GM11168 (cell line): ENCODE measurements at regions not wholly inside any gene's neighbourhood (a gene's known extent, or its start where the extent isn't known, plus 50 kb on each side); places are given as distances from the start of the nearest gene placed in this dataset.
"Not testable (repeated sequence)": the region's sequence is repeated elsewhere in the genome, so short reads cannot be mapped to it uniquely, and the experiment has no call there.

ENCODE experiments used
- in situ Hi-C: fragments of 300-500 bp; cut with MboI; formaldehyde crosslinking; loops from one replicate; pipeline ENCODE4 v1.12.0; 2022; ENCODE audit warnings: low sequenced_read_pairs; ENCODE audit not compliant: unreplicated experiment

GRCh38 chr16:5916711-5917191 is 819.2 kb upstream of the EEF2KMT start:
- in situ Hi-C loops, result no loop called here

DNA sequence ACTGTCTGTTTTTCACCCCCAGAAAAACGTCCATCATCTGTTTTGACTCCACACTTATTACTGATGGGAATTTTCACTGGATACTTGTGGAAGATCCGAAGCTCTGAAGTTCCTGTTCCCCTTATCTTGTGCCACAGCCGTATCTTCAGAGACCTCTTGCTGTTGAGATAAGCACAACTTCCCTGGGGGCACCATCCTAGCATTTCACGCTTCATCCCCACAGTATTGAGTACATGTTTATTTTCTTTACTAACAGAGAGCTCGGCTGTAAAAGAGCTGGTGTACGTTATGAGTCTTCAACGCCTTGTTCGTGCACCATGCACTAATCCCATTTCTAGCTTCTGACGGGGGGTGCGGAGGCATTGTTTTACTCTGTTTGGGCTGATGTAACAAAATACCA is 813.6 kb upstream of the EEF2KMT start:
- in situ Hi-C loops, result no loop called here

DNA sequence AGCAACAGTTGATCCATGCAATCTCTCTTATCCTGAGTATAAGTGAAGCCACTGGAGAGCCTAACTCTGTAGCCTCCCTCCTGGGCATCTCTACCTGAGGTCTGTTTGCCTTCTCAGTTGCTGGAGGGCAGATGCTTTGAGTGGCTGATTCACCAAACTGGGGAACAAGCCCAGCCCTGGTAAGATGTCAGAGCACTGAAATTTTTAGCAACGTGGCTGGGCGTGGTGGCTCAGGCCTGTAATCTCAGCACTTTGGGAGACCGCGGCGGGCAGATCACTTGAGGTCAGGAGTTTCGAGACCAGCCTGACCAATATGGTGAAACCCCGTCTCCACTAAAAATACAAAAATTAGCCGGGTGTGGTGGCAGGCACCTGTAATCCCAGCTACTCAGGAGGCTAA is 812.0 kb upstream of the EEF2KMT start:
- in situ Hi-C loops, result not testable (repeated sequence)

DNA sequence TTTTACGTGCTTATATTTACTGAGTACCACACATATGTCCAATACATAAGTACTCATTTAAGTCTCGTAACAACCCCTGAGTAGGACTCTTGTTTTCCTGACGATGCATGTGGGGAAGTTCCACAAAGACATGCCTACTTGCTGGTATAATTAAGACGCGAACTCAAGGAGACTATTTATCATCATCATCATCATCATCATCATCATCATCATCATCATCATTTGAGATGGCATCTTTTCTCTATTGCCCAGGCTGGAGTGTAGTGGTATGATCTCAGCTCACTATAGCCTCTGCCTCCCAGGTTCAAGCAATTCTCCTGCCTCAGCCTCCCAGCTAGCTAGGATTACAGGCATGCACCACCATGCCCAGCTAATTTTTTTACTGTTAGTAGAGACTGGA is 809.9 kb upstream of the EEF2KMT start:
- in situ Hi-C loops, result no loop called here

- in situ Hi-C loops, result no loop called here
Measured at GRCh38 chr16:5906351-5906750, 808.8 kb upstream of the EEF2KMT start.

GRCh38 chr16:5905935-5906334 is 808.3 kb upstream of the EEF2KMT start:
- in situ Hi-C loops, result no loop called here

GRCh38 chr16:5903832-5904231 is 806.2 kb upstream of the EEF2KMT start:
- in situ Hi-C loops, result no loop called here

DNA sequence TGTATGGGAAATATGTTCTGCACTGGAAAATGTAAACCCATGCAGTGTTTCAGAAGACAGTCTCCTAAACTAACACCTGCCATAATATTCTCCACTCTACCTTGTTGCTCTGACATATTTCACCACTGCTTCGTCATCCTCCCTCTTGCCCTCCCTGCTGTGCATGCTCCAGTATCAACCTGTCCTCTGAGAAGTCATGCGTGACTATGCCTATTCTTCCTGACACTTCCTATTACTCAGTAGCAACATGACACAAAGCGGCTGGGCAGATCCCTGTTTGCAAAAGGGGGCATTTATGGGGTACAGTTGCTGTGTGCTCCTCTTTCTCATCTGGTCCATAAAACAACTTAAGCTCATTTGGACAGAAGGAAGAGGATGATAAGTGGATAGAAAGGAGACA is 805.6 kb upstream of the EEF2KMT start:
- in situ Hi-C loops, result no loop called here

- in situ Hi-C loops, result no loop called here
Measured at GRCh38 chr16:5900046-5900445, 802.5 kb upstream of the EEF2KMT start.

DNA sequence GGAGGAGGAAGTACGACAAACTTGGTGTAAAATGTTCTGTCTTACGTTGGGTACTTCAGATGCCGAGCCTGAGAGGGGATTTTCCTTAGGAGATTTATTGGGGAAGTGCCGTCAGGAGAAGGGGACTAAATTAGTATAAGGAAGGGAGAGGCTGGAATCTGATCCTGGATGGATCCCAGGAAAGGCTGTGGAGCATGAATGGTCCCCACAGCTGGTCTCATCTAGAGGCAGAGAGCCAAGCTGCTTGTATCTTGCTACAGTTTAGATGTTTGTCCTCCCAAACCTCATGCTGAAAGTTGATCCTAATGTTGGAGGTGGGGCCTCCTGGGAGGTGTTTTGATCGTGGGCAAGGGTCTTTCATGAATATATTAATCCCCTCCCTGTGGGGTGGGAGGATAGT is 798.4 kb upstream of the EEF2KMT start:
- in situ Hi-C loops, result no loop called here

GRCh38 chr16:5895137-5895536 is 797.5 kb upstream of the EEF2KMT start:
- in situ Hi-C loops, result no loop called here

- in situ Hi-C loops, result no loop called here
Measured at GRCh38 chr16:5891296-5891695, 793.7 kb upstream of the EEF2KMT start.

DNA sequence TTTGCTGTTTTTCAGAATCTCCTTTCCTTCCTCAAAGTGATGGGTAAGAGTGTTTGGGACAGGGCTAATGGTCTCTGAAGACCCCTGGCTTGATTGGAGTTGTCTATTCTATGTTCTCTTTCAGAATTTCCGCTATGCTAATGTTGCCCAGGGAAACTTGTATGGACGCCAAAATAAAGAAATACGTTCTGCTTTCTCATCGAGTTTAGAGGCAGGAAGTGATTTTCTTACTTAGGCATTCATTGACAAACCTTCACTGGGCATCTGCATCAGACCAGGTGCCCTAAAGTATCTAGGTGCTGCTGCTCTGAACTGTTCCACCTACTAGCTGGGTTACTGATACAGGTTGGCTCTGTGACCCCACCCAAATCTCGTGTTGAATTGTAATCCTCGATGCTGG is 787.9 kb upstream of the EEF2KMT start:
- in situ Hi-C loops, result no loop called here

DNA sequence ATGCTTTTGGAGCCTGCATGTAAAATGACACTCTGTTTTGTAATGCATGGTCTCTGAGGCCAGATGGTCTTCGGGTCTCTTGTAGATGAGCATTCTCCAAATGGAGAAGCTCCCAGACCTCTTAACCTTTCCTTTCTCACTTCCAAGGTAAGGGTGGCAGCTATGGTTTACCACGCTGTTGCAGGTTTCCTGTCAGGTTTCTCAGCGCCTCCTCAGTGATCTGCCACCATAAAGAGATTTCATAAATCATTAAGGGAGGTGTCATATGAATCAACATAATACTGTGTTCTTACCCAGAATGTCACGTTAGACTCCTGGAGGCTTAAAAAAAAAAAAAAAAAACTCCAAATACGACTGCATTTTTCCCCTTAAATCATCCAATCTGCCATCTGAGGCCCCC is 787.4 kb upstream of the EEF2KMT start:
- in situ Hi-C loops, result no loop called here

GRCh38 chr16:5884339-5884738 is 786.7 kb upstream of the EEF2KMT start:
- in situ Hi-C loops, result no loop called here

DNA sequence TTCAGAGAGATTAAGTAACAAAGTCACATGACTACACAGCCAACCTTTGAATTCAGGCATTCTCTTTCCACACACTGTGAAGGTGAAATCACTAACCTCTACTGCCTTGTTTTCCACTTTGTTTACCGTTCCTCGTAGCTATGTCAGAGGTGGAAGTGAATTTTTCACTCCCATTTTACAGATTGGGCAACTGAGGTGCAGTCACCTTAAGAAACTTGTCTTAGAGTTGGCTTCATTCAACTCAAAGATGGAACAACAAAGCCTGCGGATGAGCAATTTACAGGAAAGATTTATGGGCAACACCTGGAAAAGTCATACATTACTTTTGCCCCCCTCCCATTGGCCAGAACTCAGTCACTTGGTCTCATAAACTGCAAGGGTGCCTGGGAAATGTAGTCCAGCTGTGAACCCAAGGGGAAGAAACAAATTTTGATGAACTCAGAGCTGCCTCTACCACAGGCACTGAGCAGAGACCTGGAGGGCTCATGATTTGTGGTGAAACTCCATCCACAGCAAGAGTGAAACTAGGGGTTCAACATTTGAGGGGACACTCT is 784.6 kb upstream of the EEF2KMT start:
- in situ Hi-C loops, result no loop called here

DNA sequence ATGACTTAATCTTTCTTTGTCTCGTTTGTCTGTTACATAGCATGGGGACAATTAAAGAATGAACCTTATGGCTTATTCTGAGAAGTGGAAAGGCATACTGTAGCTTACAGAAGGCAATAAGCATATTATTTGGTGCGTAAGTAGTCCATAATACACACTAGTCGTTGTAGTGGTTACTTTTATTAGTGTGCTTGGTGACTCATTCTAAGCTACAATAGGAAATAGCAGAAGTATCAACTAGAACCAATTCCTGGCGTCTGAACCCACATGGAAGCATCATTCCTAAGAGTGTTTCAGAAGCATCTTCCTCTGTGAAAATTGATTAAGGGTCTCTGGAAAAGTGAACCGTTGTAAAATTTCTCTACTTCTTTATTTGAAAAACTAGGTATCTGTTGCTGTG is 777.8 kb upstream of the EEF2KMT start:
- in situ Hi-C loops, result no loop called here

DNA sequence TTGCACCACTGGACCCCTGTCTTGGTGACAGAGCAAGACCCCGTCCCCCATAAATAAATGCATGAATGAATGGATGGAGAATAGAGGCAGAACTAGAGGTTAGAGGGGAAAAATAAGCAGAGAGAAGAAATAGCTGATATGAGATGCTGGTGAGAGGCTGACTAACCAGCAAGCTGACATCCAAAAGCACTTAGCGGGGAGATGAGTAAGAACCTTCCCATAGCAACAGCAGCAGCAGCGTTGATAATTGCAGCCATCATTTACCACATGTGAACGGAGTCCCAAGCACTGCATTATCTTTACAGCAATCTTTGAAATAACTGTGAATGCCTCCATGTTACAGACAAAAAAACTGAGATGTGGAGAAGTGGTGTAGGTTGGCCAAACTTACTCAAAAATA is 777.3 kb upstream of the EEF2KMT start:
- in situ Hi-C loops, result no loop called here

- in situ Hi-C loops, result no loop called here
Measured at GRCh38 chr16:5873221-5873620, 775.6 kb upstream of the EEF2KMT start.

GRCh38 chr16:5870886-5871691 is 773.5 kb upstream of the EEF2KMT start:
- in situ Hi-C loops, result no loop called here

- in situ Hi-C loops, result no loop called here
Measured at GRCh38 chr16:5867250-5867649, 769.7 kb upstream of the EEF2KMT start.

GRCh38 chr16:5865236-5865635 is 767.6 kb upstream of the EEF2KMT start:
- in situ Hi-C loops, result no loop called here
